Activated naive CD4-positive, alpha-beta T cell treated with anti-CD3 and anti-CD28 coated beads, Interleukin-2, amount 50 U/mL, for 24 hours (primary cell): ENCODE measurements at regions not wholly inside any gene's neighbourhood (a gene's known extent, or its start where the extent isn't known, plus 50 kb on each side); places are given as distances from the start of the nearest gene placed in this dataset.
"Not testable (repeated sequence)": the region's sequence is repeated elsewhere in the genome, so short reads cannot be mapped to it uniquely, and the experiment has no call there.

Experiments
- H3K27ac Mint-ChIP-seq: one replicate; pipeline ENCODE4 v1.8.0; 2021; ENCODE audit warnings: mild to moderate bottlenecking, mixed read lengths
- H3K27me3 Mint-ChIP-seq: one replicate; pipeline ENCODE4 v1.8.0; 2021; ENCODE audit warnings: mixed read lengths
- H3K36me3 Mint-ChIP-seq: one replicate; pipeline ENCODE4 v1.8.0; 2021; ENCODE audit warnings: mixed read lengths
- H3K4me1 Mint-ChIP-seq: one replicate; pipeline ENCODE4 v1.8.0; 2021; ENCODE audit warnings: mixed read lengths
- H3K4me3 Mint-ChIP-seq: one replicate; pipeline ENCODE4 v1.8.0; 2021; ENCODE audit warnings: mild to moderate bottlenecking, mixed read lengths
- H3K9me3 Mint-ChIP-seq: one replicate; pipeline ENCODE4 v1.8.0; 2021; ENCODE audit warnings: mixed read lengths

- peaks cover 28% of the 10 kb centered on the region for H3K27me3 Mint-ChIP-seq
- H3K9me3 Mint-ChIP-seq: peaks cover 15% of the 10 kb centered on the region
- not testable (repeated sequence) for H3K36me3 Mint-ChIP-seq, H3K27ac Mint-ChIP-seq, H3K4me3 Mint-ChIP-seq, H3K4me1 Mint-ChIP-seq
Measured at GRCh38 chr21:8997443-8998390, 1523.7 kb upstream of the TPTE start.

- H3K9me3 Mint-ChIP-seq: peaks cover 12% of the 10 kb centered on the region
- H3K4me3 Mint-ChIP-seq: not testable (repeated sequence)
Measured at GRCh38 chr21:8998480-8998879, 1522.9 kb upstream of the TPTE start.

GRCh38 chr21:8998946-8999681 is 1522.3 kb upstream of the TPTE start:
- H3K27ac Mint-ChIP-seq: no peak overlapping the region
- H3K9me3 Mint-ChIP-seq: peaks cover 12% of the 10 kb centered on the region
- no peaks in the 10 kb centered on the region for H3K36me3 Mint-ChIP-seq
- no peak overlapping the region for H3K4me3 Mint-ChIP-seq
- peaks cover 17% of the 10 kb centered on the region for H3K27me3 Mint-ChIP-seq
- no peaks in the 10 kb centered on the region for H3K4me1 Mint-ChIP-seq

More at GRCh38 chr21:8998480-8998879, 1522.9 kb upstream of the TPTE start:
- not testable (repeated sequence) for H3K27ac Mint-ChIP-seq, H3K4me1 Mint-ChIP-seq, H3K36me3 Mint-ChIP-seq
- H3K27me3 Mint-ChIP-seq: peaks cover 21% of the 10 kb centered on the region

GRCh38 chr21:9000132-9000531 is 1521.3 kb upstream of the TPTE start:
- H3K27ac Mint-ChIP-seq, H3K4me3 Mint-ChIP-seq, H3K36me3 Mint-ChIP-seq, H3K4me1 Mint-ChIP-seq: not testable (repeated sequence)
- Mint-ChIP-seq H3K27me3 (peaks cover 13% of the 10 kb centered on the region), H3K9me3 (peaks cover 13% of the 10 kb centered on the region)

- not testable (repeated sequence) for H3K4me1 Mint-ChIP-seq, H3K36me3 Mint-ChIP-seq, H3K27ac Mint-ChIP-seq, H3K4me3 Mint-ChIP-seq
- Mint-ChIP-seq H3K9me3 (peaks cover 13% of the 10 kb centered on the region), H3K27me3 (peaks cover 12% of the 10 kb centered on the region)
Measured at GRCh38 chr21:9000671-9001070, 1520.7 kb upstream of the TPTE start.

GRCh38 chr21:9001890-9002663 is 1519.3 kb upstream of the TPTE start:
- not testable (repeated sequence) for H3K36me3 Mint-ChIP-seq, H3K4me3 Mint-ChIP-seq, H3K4me1 Mint-ChIP-seq
- Mint-ChIP-seq H3K27ac (peak overlapping the region; percentile 31), H3K27me3 (peaks cover 16% of the 10 kb centered on the region), H3K9me3 (peaks cover 13% of the 10 kb centered on the region)

GRCh38 chr21:9003909-9004814 is 1517.2 kb upstream of the TPTE start:
- H3K4me1 Mint-ChIP-seq, H3K27ac Mint-ChIP-seq, H3K36me3 Mint-ChIP-seq, H3K4me3 Mint-ChIP-seq: not testable (repeated sequence)
- peaks cover 30% of the 10 kb centered on the region for H3K27me3 Mint-ChIP-seq
- peaks cover 10% of the 10 kb centered on the region for H3K9me3 Mint-ChIP-seq

- H3K4me3 Mint-ChIP-seq, H3K36me3 Mint-ChIP-seq, H3K27ac Mint-ChIP-seq, H3K4me1 Mint-ChIP-seq, H3K9me3 Mint-ChIP-seq: not testable (repeated sequence)
- H3K27me3 Mint-ChIP-seq: peaks cover 32% of the 10 kb centered on the region
Measured at GRCh38 chr21:9004815-9005518, 1516.4 kb upstream of the TPTE start.

GRCh38 chr21:9005671-9006070 is 1515.7 kb upstream of the TPTE start:
- not testable (repeated sequence) for H3K4me1 Mint-ChIP-seq, H3K4me3 Mint-ChIP-seq, H3K27ac Mint-ChIP-seq, H3K9me3 Mint-ChIP-seq, H3K36me3 Mint-ChIP-seq
- peaks cover 32% of the 10 kb centered on the region for H3K27me3 Mint-ChIP-seq

GRCh38 chr21:9006111-9006510 is 1515.3 kb upstream of the TPTE start:
- H3K4me3 Mint-ChIP-seq, H3K9me3 Mint-ChIP-seq, H3K4me1 Mint-ChIP-seq, H3K36me3 Mint-ChIP-seq, H3K27ac Mint-ChIP-seq: not testable (repeated sequence)
- peaks cover 35% of the 10 kb centered on the region for H3K27me3 Mint-ChIP-seq

GRCh38 chr21:9006553-9007323 is 1514.6 kb upstream of the TPTE start:
- not testable (repeated sequence) for H3K36me3 Mint-ChIP-seq, H3K4me3 Mint-ChIP-seq, H3K27ac Mint-ChIP-seq, H3K9me3 Mint-ChIP-seq, H3K4me1 Mint-ChIP-seq
- peaks cover 34% of the 10 kb centered on the region for H3K27me3 Mint-ChIP-seq

GRCh38 chr21:9008636-9009035 is 1512.7 kb upstream of the TPTE start:
- H3K4me3 Mint-ChIP-seq: no peak overlapping the region
- peaks cover 3% of the 10 kb centered on the region for H3K9me3 Mint-ChIP-seq
- H3K27me3 Mint-ChIP-seq: peaks cover 45% of the 10 kb centered on the region

GRCh38 chr21:9009267-9010016 is 1511.9 kb upstream of the TPTE start:
- not testable (repeated sequence) for H3K27ac Mint-ChIP-seq, H3K4me1 Mint-ChIP-seq, H3K36me3 Mint-ChIP-seq, H3K4me3 Mint-ChIP-seq, H3K9me3 Mint-ChIP-seq
- H3K27me3 Mint-ChIP-seq: peaks cover 44% of the 10 kb centered on the region

More at GRCh38 chr21:9008636-9009035, 1512.7 kb upstream of the TPTE start:
- Mint-ChIP-seq H3K36me3 (no peaks in the 10 kb centered on the region), H3K4me1 (no peaks in the 10 kb centered on the region), H3K27ac (no peak overlapping the region)
